Neural cell (in vitro differentiated cells): ENCODE measurements at regions not wholly inside any gene's neighbourhood (a gene's known extent, or its start where the extent isn't known, plus 50 kb on each side); places are given as distances from the start of the nearest gene placed in this dataset.

Experiments
- H2AFZ ChIP-seq: fragments of 200-600, 300-800 bp; sonication (generic), shearing (Covaris generic); 2 replicates; pipeline ENCODE4 v1.6.0; 2014; ENCODE audit warnings: low read depth, mild to moderate bottlenecking, antibody characterized with exemption, low read length, moderate library complexity
- H3F3A ChIP-seq: fragments of 200-600 bp; shearing (Covaris generic); 2 replicates; pipeline ENCODE4 v1.6.1; 2016; ENCODE audit warnings: mild to moderate bottlenecking, moderate library complexity, mixed read lengths, antibody characterized with exemption, low read length; ENCODE audit not compliant: insufficient read depth, poor library complexity, severe bottlenecking
- H3K27ac ChIP-seq: fragments of 200-600, 300-800 bp; sonication (generic), shearing (Covaris generic); 2 replicates; pipeline ENCODE4 v1.5.1; 2014; ENCODE audit warnings: mild to moderate bottlenecking, low read length, moderate library complexity
- H3K27me3 ChIP-seq: fragments of 300-800, 200-600 bp; sonication (generic), shearing (Covaris generic); 2 replicates; pipeline ENCODE4 v1.6.0; 2014; ENCODE audit warnings: mild to moderate bottlenecking, low read depth, low read length, moderate library complexity; ENCODE audit not compliant: insufficient read depth
- H3K36me3 ChIP-seq: fragments of 300-800, 200-600 bp; sonication (generic), shearing (Covaris generic); 2 replicates; pipeline ENCODE4 v1.5.1; 2014; ENCODE audit warnings: mild to moderate bottlenecking, antibody characterized with exemption, low read length, moderate library complexity; ENCODE audit not compliant: insufficient read depth
- H3K4me2 ChIP-seq: fragments of 300-800, 200-600 bp; sonication (generic), shearing (Covaris generic); 2 replicates; pipeline ENCODE4 v1.6.0; 2014; ENCODE audit warnings: mild to moderate bottlenecking, low read length
- H3K4me3 ChIP-seq: fragments of 300-800, 200-600 bp; sonication (generic), shearing (Covaris generic); 2 replicates; pipeline ENCODE4 v1.5.1; 2014; ENCODE audit warnings: mild to moderate bottlenecking, low read length, moderate library complexity
- H3K79me2 ChIP-seq: fragments of 200-600 bp; shearing (Covaris generic); replicated peaks from 2 replicates; pipeline ENCODE4 v1.6.0; 2014; ENCODE audit warnings: mild to moderate bottlenecking, low read length, moderate library complexity; ENCODE audit not compliant: insufficient read depth
- H3K9ac ChIP-seq: fragments of 300-800, 200-600 bp; sonication (generic), shearing (Covaris generic); 2 replicates; pipeline ENCODE4 v1.6.1; 2016; ENCODE audit warnings: mild to moderate bottlenecking, low read length, mixed read lengths
- H3K9me2 ChIP-seq: fragments of 200-600 bp; shearing (Covaris generic); 2 replicates; pipeline ENCODE4 v1.6.1; 2016; ENCODE audit warnings: mild to moderate bottlenecking, low read length, mixed read lengths; ENCODE audit not compliant: insufficient read depth
- H3K9me3 ChIP-seq: fragments of 200-600, 300-800 bp; sonication (generic), shearing (Covaris generic); 2 replicates; pipeline ENCODE4 v1.6.1; 2016; ENCODE audit warnings: mild to moderate bottlenecking, mixed run types, low read length, moderate library complexity, mixed read lengths
- H4K20me1 ChIP-seq: fragments of 200-600 bp; shearing (Covaris generic); 2 replicates; pipeline ENCODE4 v1.6.1; 2016; ENCODE audit warnings: mild to moderate bottlenecking, mixed run types; ENCODE audit not compliant: insufficient read depth
- CTCF ChIP-seq: fragments of 450-650 bp; IDR thresholded peaks from 2 replicates; pipeline ENCODE4 v1.5.1; 2014; ENCODE audit warnings: antibody characterized with exemption, mild to moderate bottlenecking, moderate library complexity; ENCODE audit not compliant: poor library complexity, severe bottlenecking
- EP300 ChIP-seq: fragments of 450-650 bp; conservative IDR thresholded peaks from 2 replicates; pipeline ENCODE4 v1.6.1; 2014; ENCODE audit warnings: antibody characterized with exemption, mild to moderate bottlenecking, moderate library complexity; ENCODE audit not compliant: poor library complexity, severe bottlenecking
- EZH2 ChIP-seq: fragments of 200-600, 300-800 bp; shearing (Covaris generic), sonication (generic); IDR thresholded peaks from 2 replicates; pipeline ENCODE4 v1.6.1; 2014; ENCODE audit warnings: antibody characterized with exemption, low read length, borderline replicate concordance, mild to moderate bottlenecking; ENCODE audit not compliant: insufficient read depth, poor library complexity, severe bottlenecking
- MXI1 ChIP-seq: fragments of 450-650 bp; conservative IDR thresholded peaks from 2 replicates; pipeline ENCODE4 v1.6.1; 2014; ENCODE audit warnings: antibody characterized with exemption, mild to moderate bottlenecking; ENCODE audit not compliant: poor library complexity, severe bottlenecking
- POLR2AphosphoS5 ChIP-seq: IDR thresholded peaks from 2 replicates; pipeline ENCODE4 v1.6.1; 2012
- RAD21 ChIP-seq: fragments of 450-650 bp; conservative IDR thresholded peaks from 2 replicates; pipeline ENCODE4 v1.6.1; 2014; ENCODE audit warnings: antibody characterized with exemption, mild to moderate bottlenecking, moderate library complexity
- REST ChIP-seq: IDR thresholded peaks from 2 replicates; pipeline ENCODE4 v1.6.1; 2012; ENCODE audit warnings: borderline replicate concordance
- SMC3 ChIP-seq: fragments of 450-650 bp; conservative IDR thresholded peaks from 2 replicates; pipeline ENCODE4 v1.6.1; 2014; ENCODE audit warnings: antibody characterized with exemption, mild to moderate bottlenecking, moderate library complexity; ENCODE audit not compliant: poor library complexity
- TAF1 ChIP-seq: IDR thresholded peaks from 2 replicates; pipeline ENCODE4 v1.6.1; 2012; ENCODE audit warnings: low read depth

GRCh38 chr13:87783366-87783765 is 112.2 kb downstream of the SLITRK5 start:
- no peak overlapping the region for H3K9ac ChIP-seq
- no peaks in the 10 kb centered on the region for H3K9me2 ChIP-seq
- no peak overlapping the region for H3K4me3 ChIP-seq
- H4K20me1 ChIP-seq = no peaks in the 10 kb centered on the region
- H3K9me3 ChIP-seq = no peaks in the 10 kb centered on the region
- no peaks in the 10 kb centered on the region for H3K79me2 ChIP-seq
- no peak overlapping the region for H2AFZ ChIP-seq
- TF ChIP-seq MXI1 = no peak
- H3K36me3 ChIP-seq = no peaks in the 10 kb centered on the region
- no peaks in the 10 kb centered on the region for H3K27me3 ChIP-seq
- no peaks in the 10 kb centered on the region for H3F3A ChIP-seq
- no peak overlapping the region for H3K27ac ChIP-seq
- no peak overlapping the region for H3K4me2 ChIP-seq

- H3K4me3 ChIP-seq = no peak overlapping the region
- H3K9ac ChIP-seq = no peak overlapping the region
- H3K9me3 ChIP-seq = no peaks in the 10 kb centered on the region
- no peaks in the 10 kb centered on the region for H3F3A ChIP-seq
- TF ChIP-seq REST (no peak), RAD21 (no peak), EZH2 (no peak), TAF1 (no peak), CTCF (no peak), MXI1 (no peak), EP300 (no peak), POLR2AphosphoS5 (no peak), SMC3 (no peak)
- H3K36me3 ChIP-seq = no peaks in the 10 kb centered on the region
- no peaks in the 10 kb centered on the region for H4K20me1 ChIP-seq
- H3K79me2 ChIP-seq = no peaks in the 10 kb centered on the region
- no peaks in the 10 kb centered on the region for H3K27me3 ChIP-seq
- no peak overlapping the region for H3K27ac ChIP-seq
- no peak overlapping the region for H3K4me2 ChIP-seq
- no peaks in the 10 kb centered on the region for H3K9me2 ChIP-seq
- H2AFZ ChIP-seq = no peak overlapping the region
Measured at GRCh38 chr13:87788363-87788762, 117.2 kb downstream of the SLITRK5 start.

- Histone ChIP-seq H3K4me3 (no peak overlapping the region), H3K9ac (no peak overlapping the region), H3K27me3 (no peaks in the 10 kb centered on the region), H3K9me3 (no peaks in the 10 kb centered on the region), H3K4me2 (no peak overlapping the region), H4K20me1 (no peaks in the 10 kb centered on the region), H3K27ac (no peak overlapping the region), H3K9me2 (no peaks in the 10 kb centered on the region), H3K79me2 (no peaks in the 10 kb centered on the region), H2AFZ (no peak overlapping the region), H3K36me3 (no peaks in the 10 kb centered on the region), H3F3A (no peaks in the 10 kb centered on the region)
- no peak for TF ChIP-seq POLR2AphosphoS5
- TF ChIP-seq SMC3 = no peak
- no peak for TF ChIP-seq EZH2
- TF ChIP-seq RAD21 = no peak
- no peak for TF ChIP-seq EP300
- TF ChIP-seq TAF1 = no peak
- TF ChIP-seq REST = no peak
- no peak for TF ChIP-seq MXI1
- no peak for TF ChIP-seq CTCF
Measured at GRCh38 chr13:87792878-87793277, 121.7 kb downstream of the SLITRK5 start.
